Tibial nerve (tissue), 4 donors: ENCODE measurements at regions not wholly inside any gene's neighbourhood (a gene's known extent, or its start where the extent isn't known, plus 50 kb on each side); places are given as distances from the start of the nearest gene placed in this dataset.

Experiments used
- EP300 ChIP-seq, 2 donors: sonication (generic); formaldehyde crosslinking; IDR thresholded peaks; one replicate each; pipeline ENCODE4 v1.6.1; 2017; ENCODE audit warnings: antibody characterized with exemption in 2 of 2, mild to moderate bottlenecking in 1 of 2
- POLR2A ChIP-seq, 2 donors: fragments of 450-650 bp; IDR thresholded peaks; one replicate each; pipeline ENCODE4 v1.6.1; 2017; ENCODE audit warnings: antibody characterized with exemption in 2 of 2, mild to moderate bottlenecking in 2 of 2, moderate library complexity in 2 of 2
- TF ChIP-seq, protein P1 (sequence below), 5 experiments: fragments of 200-600 bp in 3 of 5; fragments of 450-650 bp in 2 of 5; sonication (generic) in 3 of 5; IDR thresholded peaks; one replicate each; pipeline ENCODE4 v1.5.1; 2016 to 2019; ENCODE audit warnings: antibody characterized with exemption in 5 of 5, mild to moderate bottlenecking in 3 of 5, moderate library complexity in 2 of 5

DNA sequence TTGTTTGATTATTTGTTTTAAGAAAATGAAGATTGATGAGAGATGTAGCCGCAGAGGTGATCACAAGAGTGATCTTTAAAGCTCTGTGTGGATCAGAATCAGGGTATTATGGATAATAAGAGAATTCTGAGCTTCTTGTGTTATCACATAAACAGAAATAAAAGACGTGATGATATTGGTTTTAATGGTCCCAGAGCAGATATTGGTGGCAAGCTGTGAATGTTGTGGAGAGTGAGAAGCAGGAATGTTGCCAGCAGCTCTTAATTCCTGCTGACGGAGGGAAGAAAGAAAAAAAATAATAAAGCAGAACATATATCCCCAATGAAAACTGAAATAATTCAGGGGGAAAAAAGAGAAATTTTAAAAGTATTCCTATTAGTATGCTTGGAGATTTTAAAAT lies 1015.9 kb downstream of the PCDH18 start:
- TF ChIP-seq, protein P1, sequence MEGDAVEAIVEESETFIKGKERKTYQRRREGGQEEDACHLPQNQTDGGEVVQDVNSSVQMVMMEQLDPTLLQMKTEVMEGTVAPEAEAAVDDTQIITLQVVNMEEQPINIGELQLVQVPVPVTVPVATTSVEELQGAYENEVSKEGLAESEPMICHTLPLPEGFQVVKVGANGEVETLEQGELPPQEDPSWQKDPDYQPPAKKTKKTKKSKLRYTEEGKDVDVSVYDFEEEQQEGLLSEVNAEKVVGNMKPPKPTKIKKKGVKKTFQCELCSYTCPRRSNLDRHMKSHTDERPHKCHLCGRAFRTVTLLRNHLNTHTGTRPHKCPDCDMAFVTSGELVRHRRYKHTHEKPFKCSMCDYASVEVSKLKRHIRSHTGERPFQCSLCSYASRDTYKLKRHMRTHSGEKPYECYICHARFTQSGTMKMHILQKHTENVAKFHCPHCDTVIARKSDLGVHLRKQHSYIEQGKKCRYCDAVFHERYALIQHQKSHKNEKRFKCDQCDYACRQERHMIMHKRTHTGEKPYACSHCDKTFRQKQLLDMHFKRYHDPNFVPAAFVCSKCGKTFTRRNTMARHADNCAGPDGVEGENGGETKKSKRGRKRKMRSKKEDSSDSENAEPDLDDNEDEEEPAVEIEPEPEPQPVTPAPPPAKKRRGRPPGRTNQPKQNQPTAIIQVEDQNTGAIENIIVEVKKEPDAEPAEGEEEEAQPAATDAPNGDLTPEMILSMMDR (IDR thresholded peaks at IDR 0.05): no peak
- no peak for TF ChIP-seq POLR2A (IDR thresholded peaks at IDR 0.05)
- no peak for TF ChIP-seq EP300 (IDR thresholded peaks at IDR 0.05)
